ENCODE measurements at regions not wholly inside any gene's neighbourhood (a gene's known extent, or its start where the extent isn't known, plus 50 kb on each side); places are given as distances from the start of the nearest gene placed in this dataset.

DNA sequence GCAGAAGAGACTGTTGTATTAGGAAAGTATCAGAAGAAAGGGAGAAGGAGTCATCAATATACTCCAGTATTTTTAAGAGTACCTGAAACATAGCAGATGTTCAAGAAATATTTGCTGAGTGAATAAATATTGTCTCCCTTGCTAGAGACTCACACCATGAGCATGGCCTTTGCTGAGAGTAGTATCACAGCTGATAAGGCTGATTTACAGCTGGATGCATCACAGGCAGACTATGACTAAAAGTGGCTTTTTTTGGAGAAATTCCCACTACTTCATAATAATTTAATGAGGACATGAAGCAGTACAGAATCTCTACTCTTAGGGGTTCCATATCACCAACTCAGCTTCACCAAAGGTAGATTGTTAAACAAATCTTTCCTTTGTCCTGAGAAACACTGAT is 373.3 kb downstream of the RBM43 start:
- no peak for TF ChIP-seq POLR2A (IDR thresholded peaks at IDR 0.05)
- TF ChIP-seq, protein P1, sequence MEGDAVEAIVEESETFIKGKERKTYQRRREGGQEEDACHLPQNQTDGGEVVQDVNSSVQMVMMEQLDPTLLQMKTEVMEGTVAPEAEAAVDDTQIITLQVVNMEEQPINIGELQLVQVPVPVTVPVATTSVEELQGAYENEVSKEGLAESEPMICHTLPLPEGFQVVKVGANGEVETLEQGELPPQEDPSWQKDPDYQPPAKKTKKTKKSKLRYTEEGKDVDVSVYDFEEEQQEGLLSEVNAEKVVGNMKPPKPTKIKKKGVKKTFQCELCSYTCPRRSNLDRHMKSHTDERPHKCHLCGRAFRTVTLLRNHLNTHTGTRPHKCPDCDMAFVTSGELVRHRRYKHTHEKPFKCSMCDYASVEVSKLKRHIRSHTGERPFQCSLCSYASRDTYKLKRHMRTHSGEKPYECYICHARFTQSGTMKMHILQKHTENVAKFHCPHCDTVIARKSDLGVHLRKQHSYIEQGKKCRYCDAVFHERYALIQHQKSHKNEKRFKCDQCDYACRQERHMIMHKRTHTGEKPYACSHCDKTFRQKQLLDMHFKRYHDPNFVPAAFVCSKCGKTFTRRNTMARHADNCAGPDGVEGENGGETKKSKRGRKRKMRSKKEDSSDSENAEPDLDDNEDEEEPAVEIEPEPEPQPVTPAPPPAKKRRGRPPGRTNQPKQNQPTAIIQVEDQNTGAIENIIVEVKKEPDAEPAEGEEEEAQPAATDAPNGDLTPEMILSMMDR (IDR thresholded peaks at IDR 0.05): no peak

All from gastroesophageal sphincter (tissue), 3 donors.